ENCODE measurements at regions not wholly inside any gene's neighbourhood (a gene's known extent, or its start where the extent isn't known, plus 50 kb on each side); places are given as distances from the start of the nearest gene placed in this dataset.
"Not testable (repeated sequence)": the region's sequence is repeated elsewhere in the genome, so short reads cannot be mapped to it uniquely, and the experiment has no call there.

- not testable (repeated sequence) for H3K9me3 ChIP-seq (ENCODE audit: control insufficient read depth, low read length); H3K27ac ChIP-seq (ENCODE audit: low read depth, low read length, severe bottlenecking); H3K36me3 ChIP-seq (ENCODE audit: control insufficient read depth, insufficient read depth, low read length); H3K4me1 ChIP-seq (ENCODE audit: control insufficient read depth, insufficient read depth, low read length, poor library complexity, severe bottlenecking); H3K4me3 ChIP-seq (ENCODE audit: extremely low read depth, insufficient read depth, low read length, poor library complexity, severe bottlenecking)
- WGBS, 2 experiments (ENCODE audit: insufficient coverage in 2 of 2), result no CpG with 5 or more reads among the region's 5 CpGs
Observed at GRCh38 chr16:18263046-18263445, 73.5 kb downstream of the NPIPA8 start.

DNA sequence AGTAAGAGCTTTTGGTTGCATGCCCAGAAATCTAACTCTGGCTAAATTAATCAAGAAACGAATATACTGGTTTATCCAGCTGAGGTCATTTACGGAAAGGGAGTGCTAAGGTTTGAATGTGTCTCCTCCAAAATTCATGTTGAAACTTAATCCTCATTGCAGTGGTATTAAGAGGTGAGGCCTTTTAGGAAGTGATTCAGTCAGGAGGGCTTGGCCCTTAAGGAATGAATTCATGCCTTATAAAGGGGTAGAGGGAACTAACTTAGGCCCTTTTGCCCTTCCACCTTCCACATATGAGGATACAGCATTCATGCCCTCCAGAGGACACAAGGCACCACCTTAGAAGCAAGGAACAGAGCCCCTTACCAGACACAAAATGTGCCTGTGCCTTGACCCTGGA, 74.7 kb downstream of the NPIPA8 start:
- no CpG with 5 or more reads among the region's 2 CpGs for WGBS, 2 experiments (ENCODE audit: insufficient coverage in 2 of 2)
- not testable (repeated sequence) for H3K4me1 ChIP-seq (ENCODE audit: control insufficient read depth, insufficient read depth, low read length, poor library complexity, severe bottlenecking); H3K9me3 ChIP-seq (ENCODE audit: control insufficient read depth, low read length); H3K36me3 ChIP-seq (ENCODE audit: control insufficient read depth, insufficient read depth, low read length); H3K27ac ChIP-seq (ENCODE audit: low read depth, low read length, severe bottlenecking); H3K4me3 ChIP-seq (ENCODE audit: extremely low read depth, insufficient read depth, low read length, poor library complexity, severe bottlenecking)

DNA sequence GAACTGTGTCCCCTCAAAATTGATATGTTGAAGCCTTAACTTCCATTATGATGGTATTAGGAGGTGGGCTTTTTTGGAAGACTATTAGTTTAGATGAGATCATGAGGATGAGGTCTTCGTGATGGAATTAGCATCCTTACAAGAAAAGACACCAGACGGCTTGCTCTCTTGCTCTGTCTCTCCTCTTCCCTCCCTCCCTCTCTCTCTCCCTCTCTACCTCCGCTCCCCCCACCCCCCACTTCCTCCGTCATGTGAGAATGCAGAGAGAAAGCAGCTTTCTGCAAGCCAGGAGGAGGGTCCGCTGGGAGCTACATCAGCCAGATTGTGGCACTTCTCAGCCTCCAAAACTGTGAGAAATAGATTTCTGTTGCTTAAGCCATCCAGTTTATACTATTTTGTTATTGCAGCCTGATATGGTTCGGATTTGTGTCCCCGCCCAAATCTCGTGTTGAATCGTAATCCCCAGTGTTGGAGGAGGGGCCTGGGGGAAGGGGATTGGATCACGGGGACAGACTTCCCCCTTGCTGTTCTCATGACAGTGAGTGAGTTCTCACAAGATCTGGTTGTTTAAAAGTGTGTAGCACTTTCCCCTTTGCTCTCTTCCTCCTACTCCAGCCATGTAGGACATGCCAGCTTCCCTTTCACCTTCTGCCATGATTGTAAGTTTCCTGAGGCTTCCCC, 76.9 kb downstream of the NPIPA8 start:
- WGBS, 2 experiments (ENCODE audit: insufficient coverage in 2 of 2), result no CpG with 5 or more reads among the region's 10 CpGs
- not testable (repeated sequence) for H3K4me3 ChIP-seq (ENCODE audit: extremely low read depth, insufficient read depth, low read length, poor library complexity, severe bottlenecking); H3K36me3 ChIP-seq (ENCODE audit: control insufficient read depth, insufficient read depth, low read length); H3K27ac ChIP-seq (ENCODE audit: low read depth, low read length, severe bottlenecking); H3K4me1 ChIP-seq (ENCODE audit: control insufficient read depth, insufficient read depth, low read length, poor library complexity, severe bottlenecking); H3K9me3 ChIP-seq (ENCODE audit: control insufficient read depth, low read length)

DNA sequence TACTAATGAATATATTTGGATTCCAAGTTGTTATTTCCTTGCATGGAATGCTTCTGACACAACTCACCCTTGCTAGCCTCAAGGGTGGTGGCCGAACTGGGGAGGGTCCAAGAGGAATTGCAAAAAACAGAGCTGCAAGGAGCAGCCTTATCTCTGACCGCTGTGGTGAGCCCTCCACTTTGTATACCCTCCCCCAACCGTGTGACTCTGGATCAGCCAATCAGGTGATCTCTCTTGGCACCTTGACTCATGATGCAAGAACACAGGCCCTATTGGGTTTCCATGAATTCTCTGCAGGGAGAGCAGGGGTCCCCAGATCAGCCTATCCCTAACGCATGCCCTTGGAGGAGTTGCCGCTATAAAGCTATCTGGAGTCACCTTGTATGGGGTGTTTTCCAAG, 83.6 kb downstream of the NPIPA8 start:
- no CpG with 5 or more reads among the region's 5 CpGs for WGBS, 2 experiments (ENCODE audit: insufficient coverage in 2 of 2)

GRCh38 chr16:18230505-18230904, 106.0 kb downstream of the NPIPA8 start:
- WGBS, 2 experiments (ENCODE audit: insufficient coverage in 2 of 2), result no CpG with 5 or more reads among the region's 13 CpGs
- not testable (repeated sequence) for H3K4me3 ChIP-seq (ENCODE audit: extremely low read depth, insufficient read depth, low read length, poor library complexity, severe bottlenecking); H3K27ac ChIP-seq (ENCODE audit: low read depth, low read length, severe bottlenecking); H3K9me3 ChIP-seq (ENCODE audit: control insufficient read depth, low read length); H3K36me3 ChIP-seq (ENCODE audit: control insufficient read depth, insufficient read depth, low read length); H3K4me1 ChIP-seq (ENCODE audit: control insufficient read depth, insufficient read depth, low read length, poor library complexity, severe bottlenecking)

More for the DNA sequence above, 83.6 kb downstream of the NPIPA8 start:
- H3K4me1 ChIP-seq (ENCODE audit: control insufficient read depth, insufficient read depth, low read length, poor library complexity, severe bottlenecking); H3K9me3 ChIP-seq (ENCODE audit: control insufficient read depth, low read length); H3K36me3 ChIP-seq (ENCODE audit: control insufficient read depth, insufficient read depth, low read length); H3K27ac ChIP-seq (ENCODE audit: low read depth, low read length, severe bottlenecking); H3K4me3 ChIP-seq (ENCODE audit: extremely low read depth, insufficient read depth, low read length, poor library complexity, severe bottlenecking): not testable (repeated sequence)

DNA sequence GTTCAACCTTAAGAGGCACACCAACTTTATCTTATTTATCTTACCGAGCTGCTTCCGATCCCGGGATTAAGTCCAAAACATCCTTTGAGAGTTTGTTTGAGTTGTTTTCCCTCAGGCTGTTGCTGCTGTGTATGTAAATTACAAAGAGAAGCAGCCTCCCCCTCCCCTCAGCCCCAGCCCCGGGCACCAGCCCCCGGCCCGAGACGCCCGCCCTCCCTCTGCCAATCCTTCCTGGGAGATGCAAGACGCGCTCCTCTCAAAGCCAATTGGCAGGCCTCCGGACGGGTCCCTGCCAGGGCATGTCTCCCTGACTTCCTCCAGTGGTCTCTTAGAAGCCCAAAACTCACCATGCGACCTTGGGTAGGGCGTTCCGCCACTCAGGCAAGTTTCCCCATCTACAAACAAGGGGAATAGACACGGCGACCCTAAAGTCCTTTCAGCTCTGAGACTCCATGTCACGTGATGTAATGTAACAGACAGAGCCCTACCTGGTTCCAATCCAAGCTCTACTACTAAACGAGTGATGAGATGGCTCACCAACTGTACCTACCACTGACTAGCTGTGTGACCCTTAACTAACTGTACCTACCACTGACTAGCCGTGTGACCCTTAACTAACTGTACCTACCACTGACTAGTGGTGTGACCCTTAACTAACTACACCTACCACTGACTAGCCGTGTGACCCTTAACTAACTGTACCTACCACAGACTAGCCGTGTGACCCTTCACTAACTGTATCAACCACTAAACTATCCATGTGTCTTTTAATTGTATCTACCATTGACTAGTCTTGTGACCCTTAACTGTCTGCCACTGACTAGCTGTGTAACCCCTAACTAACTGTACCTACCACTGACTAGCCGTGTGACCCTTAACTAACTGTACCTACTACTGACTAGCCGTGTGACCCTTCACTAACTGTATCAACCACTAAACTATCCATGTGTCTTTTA, 114.2 kb downstream of the NPIPA8 start:
- not testable (repeated sequence) for H3K9me3 ChIP-seq (ENCODE audit: control insufficient read depth, low read length); H3K27ac ChIP-seq (ENCODE audit: low read depth, low read length, severe bottlenecking); H3K36me3 ChIP-seq (ENCODE audit: control insufficient read depth, insufficient read depth, low read length); H3K4me1 ChIP-seq (ENCODE audit: control insufficient read depth, insufficient read depth, low read length, poor library complexity, severe bottlenecking); H3K4me3 ChIP-seq (ENCODE audit: extremely low read depth, insufficient read depth, low read length, poor library complexity, severe bottlenecking)
- no CpG with 5 or more reads among the region's 24 CpGs for WGBS, 2 experiments (ENCODE audit: insufficient coverage in 2 of 2)

DNA sequence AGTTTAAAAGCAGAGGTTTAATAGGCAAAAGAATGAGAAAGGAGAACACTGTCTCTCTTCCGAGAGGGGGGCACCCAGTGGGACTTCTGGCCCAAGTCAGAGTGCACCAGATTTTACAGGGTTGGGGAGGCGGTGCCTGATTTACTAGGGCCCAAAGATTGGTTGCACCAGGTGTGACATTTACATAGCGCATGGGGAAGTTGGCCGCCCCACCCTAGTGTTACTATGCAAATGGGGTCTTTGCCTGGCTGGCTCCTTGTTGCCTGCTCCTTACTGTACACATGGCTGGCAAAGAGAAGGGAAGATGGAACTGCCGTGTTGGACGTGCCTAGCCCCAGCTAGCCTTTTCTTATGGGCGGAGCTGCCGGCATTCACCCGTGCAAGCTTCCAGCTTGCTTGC, 118.8 kb downstream of the NPIPA8 start:
- no CpG with 5 or more reads among the region's 9 CpGs for WGBS, 2 experiments (ENCODE audit: insufficient coverage in 2 of 2)
- H3K4me3 ChIP-seq (ENCODE audit: extremely low read depth, insufficient read depth, low read length, poor library complexity, severe bottlenecking); H3K27ac ChIP-seq (ENCODE audit: low read depth, low read length, severe bottlenecking); H3K4me1 ChIP-seq (ENCODE audit: control insufficient read depth, insufficient read depth, low read length, poor library complexity, severe bottlenecking); H3K36me3 ChIP-seq (ENCODE audit: control insufficient read depth, insufficient read depth, low read length); H3K9me3 ChIP-seq (ENCODE audit: control insufficient read depth, low read length): not testable (repeated sequence)

GRCh38 chr16:18216814-18217213, 119.7 kb downstream of the NPIPA8 start:
- not testable (repeated sequence) for H3K4me1 ChIP-seq (ENCODE audit: control insufficient read depth, insufficient read depth, low read length, poor library complexity, severe bottlenecking); H3K9me3 ChIP-seq (ENCODE audit: control insufficient read depth, low read length); H3K27ac ChIP-seq (ENCODE audit: low read depth, low read length, severe bottlenecking); H3K36me3 ChIP-seq (ENCODE audit: control insufficient read depth, insufficient read depth, low read length); H3K4me3 ChIP-seq (ENCODE audit: extremely low read depth, insufficient read depth, low read length, poor library complexity, severe bottlenecking)
- WGBS, 2 experiments (ENCODE audit: insufficient coverage in 2 of 2), result 55% methylated on average over 4 of the region's 9 CpGs; no CpG with 5 or more reads in 1 of the 2 experiments

GRCh38 chr16:18213810-18214209, 122.7 kb downstream of the NPIPA8 start:
- not testable (repeated sequence) for H3K9me3 ChIP-seq (ENCODE audit: control insufficient read depth, low read length); H3K4me1 ChIP-seq (ENCODE audit: control insufficient read depth, insufficient read depth, low read length, poor library complexity, severe bottlenecking); H3K4me3 ChIP-seq (ENCODE audit: extremely low read depth, insufficient read depth, low read length, poor library complexity, severe bottlenecking); H3K27ac ChIP-seq (ENCODE audit: low read depth, low read length, severe bottlenecking); H3K36me3 ChIP-seq (ENCODE audit: control insufficient read depth, insufficient read depth, low read length)
- WGBS, 2 experiments (ENCODE audit: insufficient coverage in 2 of 2), result 55 to 100% methylated on average over 1 to 3 of the region's 4 CpGs

DNA sequence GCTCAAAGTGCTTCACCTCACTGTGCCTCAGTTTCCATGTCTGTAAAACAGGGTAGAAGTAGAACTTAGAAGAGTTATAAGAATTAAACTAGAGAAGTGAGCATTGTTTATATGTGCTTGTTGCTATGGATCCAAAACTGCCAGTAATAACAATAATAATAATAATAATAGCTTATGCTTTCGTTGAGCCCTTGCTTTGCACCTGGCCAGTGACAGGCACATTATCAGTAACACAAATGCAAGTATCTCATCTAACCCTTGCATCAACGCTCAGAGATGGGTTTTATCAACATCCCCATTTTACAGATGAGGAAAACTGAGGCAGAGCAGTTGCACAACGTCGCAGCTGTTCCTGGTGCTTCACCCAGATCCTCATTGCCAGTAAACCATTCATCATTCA, 125.0 kb downstream of the NPIPA8 start:
- H3K36me3 ChIP-seq (ENCODE audit: control insufficient read depth, insufficient read depth, low read length), result not testable (repeated sequence)
- WGBS, 2 experiments (ENCODE audit: insufficient coverage in 2 of 2), result no CpG with 5 or more reads among the region's 4 CpGs

GRCh38 chr16:18204786-18205185, 131.8 kb downstream of the NPIPA8 start:
- not testable (repeated sequence) for H3K36me3 ChIP-seq (ENCODE audit: control insufficient read depth, insufficient read depth, low read length); H3K4me1 ChIP-seq (ENCODE audit: control insufficient read depth, insufficient read depth, low read length, poor library complexity, severe bottlenecking); H3K9me3 ChIP-seq (ENCODE audit: control insufficient read depth, low read length); H3K4me3 ChIP-seq (ENCODE audit: extremely low read depth, insufficient read depth, low read length, poor library complexity, severe bottlenecking); H3K27ac ChIP-seq (ENCODE audit: low read depth, low read length, severe bottlenecking)
- no CpG with 5 or more reads among the region's 1 CpG for WGBS, 2 experiments (ENCODE audit: insufficient coverage in 2 of 2)

More for the DNA sequence above, 125.0 kb downstream of the NPIPA8 start:
- H3K9me3 ChIP-seq (ENCODE audit: control insufficient read depth, low read length); H3K4me3 ChIP-seq (ENCODE audit: extremely low read depth, insufficient read depth, low read length, poor library complexity, severe bottlenecking); H3K27ac ChIP-seq (ENCODE audit: low read depth, low read length, severe bottlenecking); H3K4me1 ChIP-seq (ENCODE audit: control insufficient read depth, insufficient read depth, low read length, poor library complexity, severe bottlenecking): not testable (repeated sequence)

All from mesodermal cell (in vitro differentiated cells).